B cell (primary cell): ENCODE measurements at regions not wholly inside any gene's neighbourhood (a gene's known extent, or its start where the extent isn't known, plus 50 kb on each side); places are given as distances from the start of the nearest gene placed in this dataset.

Experiments
- EZH2 ChIP-seq: IDR thresholded peaks from 2 replicates; pipeline ENCODE4 v1.6.1; 2012; ENCODE audit warnings: borderline replicate concordance, low read depth, mild to moderate bottlenecking, moderate library complexity, low read length; ENCODE audit not compliant: insufficient read depth, poor library complexity, severe bottlenecking
- TF ChIP-seq, protein P1 (sequence below): fragments of 200-600 bp; IDR thresholded peaks from one replicate; pipeline ENCODE4 v1.8.0; 2022; ENCODE audit warnings: antibody characterized with exemption, mild to moderate bottlenecking

- no peak for TF ChIP-seq EZH2
- TF ChIP-seq, protein P1, sequence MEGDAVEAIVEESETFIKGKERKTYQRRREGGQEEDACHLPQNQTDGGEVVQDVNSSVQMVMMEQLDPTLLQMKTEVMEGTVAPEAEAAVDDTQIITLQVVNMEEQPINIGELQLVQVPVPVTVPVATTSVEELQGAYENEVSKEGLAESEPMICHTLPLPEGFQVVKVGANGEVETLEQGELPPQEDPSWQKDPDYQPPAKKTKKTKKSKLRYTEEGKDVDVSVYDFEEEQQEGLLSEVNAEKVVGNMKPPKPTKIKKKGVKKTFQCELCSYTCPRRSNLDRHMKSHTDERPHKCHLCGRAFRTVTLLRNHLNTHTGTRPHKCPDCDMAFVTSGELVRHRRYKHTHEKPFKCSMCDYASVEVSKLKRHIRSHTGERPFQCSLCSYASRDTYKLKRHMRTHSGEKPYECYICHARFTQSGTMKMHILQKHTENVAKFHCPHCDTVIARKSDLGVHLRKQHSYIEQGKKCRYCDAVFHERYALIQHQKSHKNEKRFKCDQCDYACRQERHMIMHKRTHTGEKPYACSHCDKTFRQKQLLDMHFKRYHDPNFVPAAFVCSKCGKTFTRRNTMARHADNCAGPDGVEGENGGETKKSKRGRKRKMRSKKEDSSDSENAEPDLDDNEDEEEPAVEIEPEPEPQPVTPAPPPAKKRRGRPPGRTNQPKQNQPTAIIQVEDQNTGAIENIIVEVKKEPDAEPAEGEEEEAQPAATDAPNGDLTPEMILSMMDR = peak; percentile 40
Observed at GRCh38 chr15:94168250-94168649, 63.1 kb upstream of the MCTP2 start.
